ENCODE measurements at regions not wholly inside any gene's neighbourhood (a gene's known extent, or its start where the extent isn't known, plus 50 kb on each side); places are given as distances from the start of the nearest gene placed in this dataset.

DNA sequence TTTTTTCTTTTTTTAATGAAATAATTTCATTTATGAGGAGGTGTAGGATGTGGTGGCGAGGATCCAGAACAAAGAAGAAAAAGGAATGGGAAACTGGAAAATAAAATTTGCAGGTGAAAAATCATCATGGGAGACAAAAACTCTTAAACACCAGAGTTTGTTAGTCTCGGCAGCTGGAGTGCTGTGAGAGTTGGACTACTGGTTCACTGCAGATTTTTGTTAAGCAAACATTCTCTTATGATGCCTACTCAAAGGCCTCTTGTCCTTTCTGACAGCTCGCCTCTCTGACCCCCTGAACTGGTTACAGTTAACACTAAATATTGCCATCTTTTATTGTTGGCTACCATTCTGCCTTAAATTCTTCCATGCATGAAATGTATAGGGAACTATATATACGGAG, 152.4 kb upstream of the DPH6 start:
- TF ChIP-seq, protein P1, sequence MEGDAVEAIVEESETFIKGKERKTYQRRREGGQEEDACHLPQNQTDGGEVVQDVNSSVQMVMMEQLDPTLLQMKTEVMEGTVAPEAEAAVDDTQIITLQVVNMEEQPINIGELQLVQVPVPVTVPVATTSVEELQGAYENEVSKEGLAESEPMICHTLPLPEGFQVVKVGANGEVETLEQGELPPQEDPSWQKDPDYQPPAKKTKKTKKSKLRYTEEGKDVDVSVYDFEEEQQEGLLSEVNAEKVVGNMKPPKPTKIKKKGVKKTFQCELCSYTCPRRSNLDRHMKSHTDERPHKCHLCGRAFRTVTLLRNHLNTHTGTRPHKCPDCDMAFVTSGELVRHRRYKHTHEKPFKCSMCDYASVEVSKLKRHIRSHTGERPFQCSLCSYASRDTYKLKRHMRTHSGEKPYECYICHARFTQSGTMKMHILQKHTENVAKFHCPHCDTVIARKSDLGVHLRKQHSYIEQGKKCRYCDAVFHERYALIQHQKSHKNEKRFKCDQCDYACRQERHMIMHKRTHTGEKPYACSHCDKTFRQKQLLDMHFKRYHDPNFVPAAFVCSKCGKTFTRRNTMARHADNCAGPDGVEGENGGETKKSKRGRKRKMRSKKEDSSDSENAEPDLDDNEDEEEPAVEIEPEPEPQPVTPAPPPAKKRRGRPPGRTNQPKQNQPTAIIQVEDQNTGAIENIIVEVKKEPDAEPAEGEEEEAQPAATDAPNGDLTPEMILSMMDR (IDR thresholded peaks at IDR 0.05): no peak
- no peak for TF ChIP-seq POLR2A (IDR thresholded peaks at IDR 0.05)

Measured in esophagus squamous epithelium (tissue), 4 donors.